GM23248 (cell line): ENCODE measurements at regions not wholly inside any gene's neighbourhood (a gene's known extent, or its start where the extent isn't known, plus 50 kb on each side); places are given as distances from the start of the nearest gene placed in this dataset.

ENCODE experiments used
- DNase-seq: peaks from one replicate; pipeline ENCODE4 v3.0.0-alpha.2; 2015
- H2AFZ ChIP-seq: fragments of 200-600 bp; sonication (generic); 2 replicates; pipeline ENCODE4 v1.6.1; 2016; ENCODE audit warnings: antibody characterized with exemption
- H3F3A ChIP-seq: fragments of 200-600 bp; sonication (generic); 2 replicates; pipeline ENCODE4 v1.6.1; 2016; ENCODE audit warnings: mild to moderate bottlenecking, antibody characterized with exemption, mixed run types; ENCODE audit not compliant: insufficient read depth
- H3K27ac ChIP-seq: fragments of 200-600 bp; sonication (generic); 2 replicates; pipeline ENCODE4 v1.5.1; 2016; ENCODE audit warnings: mild to moderate bottlenecking
- H3K27me3 ChIP-seq: fragments of 200-600 bp; sonication (generic); replicated peaks from 2 replicates; pipeline ENCODE4 v1.6.1; 2016; ENCODE audit warnings: mild to moderate bottlenecking; ENCODE audit not compliant: insufficient read depth
- H3K36me3 ChIP-seq: fragments of 200-600 bp; sonication (generic); 2 replicates; pipeline ENCODE4 v1.6.1; 2016; ENCODE audit warnings: low read depth, mild to moderate bottlenecking
- H3K4me1 ChIP-seq: fragments of 200-600 bp; sonication (generic); 2 replicates; pipeline ENCODE4 v1.6.1; 2016; ENCODE audit warnings: mild to moderate bottlenecking; ENCODE audit not compliant: insufficient read depth
- H3K4me2 ChIP-seq: fragments of 200-600 bp; sonication (generic); one replicate; pipeline ENCODE4 v1.6.1; 2016; ENCODE audit warnings: mild to moderate bottlenecking; ENCODE audit not compliant: unreplicated experiment
- H3K4me3 ChIP-seq: fragments of 200-600 bp; sonication (generic); 2 replicates; pipeline ENCODE4 v1.5.1; 2016; ENCODE audit warnings: mild to moderate bottlenecking
- H3K79me2 ChIP-seq: fragments of 200-600 bp; sonication (generic); 2 replicates; pipeline ENCODE4 v1.6.1; 2016; ENCODE audit warnings: mild to moderate bottlenecking; ENCODE audit not compliant: insufficient read depth
- H3K9ac ChIP-seq: fragments of 200-600 bp; sonication (generic); 2 replicates; pipeline ENCODE4 v1.6.1; 2016; ENCODE audit warnings: mild to moderate bottlenecking
- H3K9me2 ChIP-seq: fragments of 200-600 bp; sonication (generic); 2 replicates; pipeline ENCODE4 v1.6.1; 2016; ENCODE audit warnings: mixed run types, mild to moderate bottlenecking, moderate library complexity; ENCODE audit not compliant: insufficient read depth
- H3K9me3 ChIP-seq: fragments of 200-600 bp; sonication (generic); one replicate; pipeline ENCODE4 v1.6.1; 2017; ENCODE audit warnings: low read depth
- H4K20me1 ChIP-seq: fragments of 200-600 bp; sonication (generic); 2 replicates; pipeline ENCODE4 v1.6.0; 2016; ENCODE audit not compliant: insufficient read depth
- EZH2 ChIP-seq: fragments of 200-600 bp; sonication (generic); IDR thresholded peaks from 2 replicates; pipeline ENCODE4 v1.6.1; 2018; ENCODE audit warnings: antibody characterized with exemption, mild to moderate bottlenecking; ENCODE audit not compliant: insufficient read depth, poor library complexity, severe bottlenecking
- EZH2phosphoT487 ChIP-seq: fragments of 200-600 bp; sonication (generic); IDR thresholded peaks from 2 replicates; pipeline ENCODE4 v1.6.1; 2018; ENCODE audit warnings: antibody characterized with exemption, moderate library complexity, mild to moderate bottlenecking, low read depth; ENCODE audit not compliant: insufficient read depth
- WGBS, 2 experiments: methylation state at CpG; one replicate each; pipeline ENCODE4 v1.1.6; 2015 to 2017; ENCODE audit warnings: low lambda C conversion rate in 2 of 2, low coverage in 1 of 2; ENCODE audit errors: missing lambda C conversion rate in 2 of 2; 5-methylcytosine and 5-hydroxymethylcytosine counted together
- in situ Hi-C: fragments of 300-500 bp; cut with MboI; formaldehyde crosslinking; loops from 2 replicates; pipeline ENCODE4 v1.15.0; 2020

- H2AFZ ChIP-seq = no peak overlapping the region
- no peaks in the 10 kb centered on the region for H3K9me2 ChIP-seq
- WGBS, 2 experiments = 58 to 68% methylated on average over 2 of the region's 2 CpGs
- H3F3A ChIP-seq = peaks cover 3% of the 10 kb centered on the region; the same call in 1 of the 2 replicates
- H3K79me2 ChIP-seq = no peaks in the 10 kb centered on the region
- H3K36me3 ChIP-seq = no peaks in the 10 kb centered on the region
- H3K4me2 ChIP-seq = no peak overlapping the region
- no peak overlapping the region for H3K27ac ChIP-seq
- peak; percentile 29 for DNase-seq
- no peak overlapping the region for H3K4me3 ChIP-seq
- no peaks in the 10 kb centered on the region for H3K27me3 ChIP-seq
- no peaks in the 10 kb centered on the region for H4K20me1 ChIP-seq
- H3K9ac ChIP-seq = no peak overlapping the region
- TF ChIP-seq EZH2phosphoT487 (no peak), EZH2 (no peak)
- H3K4me1 ChIP-seq = no peaks in the 10 kb centered on the region
- no peaks in the 10 kb centered on the region for H3K9me3 ChIP-seq
- in situ Hi-C loops = no loop called here
These were observed 566.5 kb upstream of the ATP2B1 start for GRCh38 chr12:90275088-90275487.

- 91 to 96% methylated on average over 1 of the region's 1 CpG for WGBS, 2 experiments
- H3K36me3 ChIP-seq = no peaks in the 10 kb centered on the region
- no peaks in the 10 kb centered on the region for H4K20me1 ChIP-seq
- no peaks in the 10 kb centered on the region for H3K79me2 ChIP-seq
- no peak overlapping the region for H3K9ac ChIP-seq
- no peak overlapping the region for H2AFZ ChIP-seq
- in situ Hi-C loops = no loop called here
- H3K27ac ChIP-seq = no peak overlapping the region
- no peak for DNase-seq
- no peaks in the 10 kb centered on the region for H3K9me2 ChIP-seq
- no peaks in the 10 kb centered on the region for H3K9me3 ChIP-seq
- no peaks in the 10 kb centered on the region for H3K27me3 ChIP-seq
- H3F3A ChIP-seq = no peaks in the 10 kb centered on the region
- TF ChIP-seq EZH2 (no peak), EZH2phosphoT487 (no peak)
- H3K4me3 ChIP-seq = no peak overlapping the region
- H3K4me2 ChIP-seq = no peak overlapping the region
- no peaks in the 10 kb centered on the region for H3K4me1 ChIP-seq
These were observed 565.8 kb upstream of the ATP2B1 start for GRCh38 chr12:90274407-90274806.

GRCh38 chr12:90268574-90268973 is 559.9 kb upstream of the ATP2B1 start:
- no peak for DNase-seq
- Histone ChIP-seq H3K27ac (no peak overlapping the region), H3K9ac (no peak overlapping the region), H3K4me1 (no peaks in the 10 kb centered on the region), H3K4me2 (no peak overlapping the region), H3K79me2 (no peaks in the 10 kb centered on the region), H3F3A (no peaks in the 10 kb centered on the region), H3K9me3 (no peaks in the 10 kb centered on the region), H3K36me3 (no peaks in the 10 kb centered on the region), H3K4me3 (no peak overlapping the region), H2AFZ (no peak overlapping the region), H3K9me2 (no peaks in the 10 kb centered on the region), H4K20me1 (no peaks in the 10 kb centered on the region), H3K27me3 (no peaks in the 10 kb centered on the region)
- TF ChIP-seq EZH2phosphoT487 = no peak
- no peak for TF ChIP-seq EZH2
- in situ Hi-C loops = no loop called here
- 24 to 25% methylated on average over 3 of the region's 3 CpGs for WGBS, 2 experiments

GRCh38 chr12:90262251-90262650 is 553.6 kb upstream of the ATP2B1 start:
- Histone ChIP-seq H3K4me2 (peak overlapping the region; percentile 3), H3K36me3 (no peaks in the 10 kb centered on the region), H3K27ac (no peak overlapping the region), H3K79me2 (no peaks in the 10 kb centered on the region), H3F3A (peaks cover 17% of the 10 kb centered on the region; the same call in 1 of the 2 replicates), H2AFZ (no peak overlapping the region), H3K9me3 (no peaks in the 10 kb centered on the region), H3K4me3 (no peak overlapping the region), H4K20me1 (no peaks in the 10 kb centered on the region), H3K27me3 (no peaks in the 10 kb centered on the region), H3K9me2 (no peaks in the 10 kb centered on the region), H3K9ac (no peak overlapping the region), H3K4me1 (peaks cover 22% of the 10 kb centered on the region)
- TF ChIP-seq EZH2 = no peak
- TF ChIP-seq EZH2phosphoT487 = no peak
- DNase-seq = peak; percentile 63
- in situ Hi-C loops = no loop called here

GRCh38 chr12:90261283-90261682 is 552.6 kb upstream of the ATP2B1 start:
- Histone ChIP-seq H3K4me3 (no peak overlapping the region), H3F3A (peaks cover 17% of the 10 kb centered on the region; the same call in 1 of the 2 replicates), H3K9me3 (no peaks in the 10 kb centered on the region), H3K36me3 (no peaks in the 10 kb centered on the region), H3K4me2 (peak overlapping the region; percentile 18), H2AFZ (0 out of 2 replicates have a peak overlapping the region, but pooled peaks have one; percentile 1), H3K9me2 (no peaks in the 10 kb centered on the region), H3K9ac (no peak overlapping the region), H3K27me3 (no peaks in the 10 kb centered on the region), H3K4me1 (peaks cover 22% of the 10 kb centered on the region), H4K20me1 (no peaks in the 10 kb centered on the region), H3K27ac (0 out of 2 replicates have a peak overlapping the region, but pooled peaks have one; percentile 5), H3K79me2 (no peaks in the 10 kb centered on the region)
- in situ Hi-C loops = no loop called here
- no peak for DNase-seq
- no peak for TF ChIP-seq EZH2phosphoT487
- no peak for TF ChIP-seq EZH2
